Spleen (tissue), 11 donors: ENCODE measurements at regions not wholly inside any gene's neighbourhood (a gene's known extent, or its start where the extent isn't known, plus 50 kb on each side); places are given as distances from the start of the nearest gene placed in this dataset.

Source experiments
- DNase-seq: peaks from one replicate; pipeline ENCODE4 v3.0.0-alpha.2; 2020
- H3K27ac ChIP-seq, 8 donors: fragments of 200-600 bp; sonication (generic) in 7 of 8; 1 replicate in 4 of 8; 2 replicates in 4 of 8; pipeline versions ENCODE4 v1.5.0 to v1.8.0; 2016 to 2021; ENCODE audit warnings: inconsistent platforms in 4 of 8, mild to moderate bottlenecking in 4 of 8, moderate library complexity in 1 of 8
- H3K27me3 ChIP-seq, 7 donors: fragments of 200-600 bp; sonication (generic) in 6 of 7; replicated peaks in 1 of 7; 1 replicate in 4 of 7; 2 replicates in 3 of 7; pipeline versions ENCODE4 v1.5.0 to v1.8.0; 2016 to 2021; ENCODE audit warnings: inconsistent platforms in 3 of 7, mild to moderate bottlenecking in 1 of 7
- H3K36me3 ChIP-seq, 6 donors: fragments of 200-600 bp; sonication (generic) in 5 of 6; 1 replicate in 4 of 6; 2 replicates in 2 of 6; pipeline versions ENCODE4 v1.5.0 to v1.8.0; 2016 to 2021; ENCODE audit warnings: inconsistent platforms in 2 of 6
- H3K4me1 ChIP-seq, 6 donors: fragments of 200-600 bp; sonication (generic) in 5 of 6; 1 replicate in 3 of 6; 2 replicates in 3 of 6; pipeline versions ENCODE4 v1.5.0 to v1.8.0; 2016 to 2021; ENCODE audit warnings: inconsistent platforms in 3 of 6
- H3K4me3 ChIP-seq, 8 donors: fragments of 200-600 bp; sonication (generic) in 7 of 8; 1 replicate in 4 of 8; 2 replicates in 4 of 8; pipeline versions ENCODE4 v1.5.0 to v1.8.0; 2016 to 2021; ENCODE audit warnings: inconsistent platforms in 4 of 8, mild to moderate bottlenecking in 4 of 8, moderate library complexity in 2 of 8
- H3K9me3 ChIP-seq, 8 donors: fragments of 200-600 bp; sonication (generic) in 7 of 8; 1 replicate in 4 of 8; 2 replicates in 4 of 8; pipeline versions ENCODE4 v1.5.0 to v1.8.0; 2016 to 2021; ENCODE audit warnings: inconsistent platforms in 4 of 8
- CTCF ChIP-seq, 11 experiments: fragments of 200-600 bp in 7 of 11; fragments of 450-650 bp in 4 of 11; sonication (generic) in 4 of 11; IDR thresholded peaks in 8 of 11; conservative IDR thresholded peaks in 3 of 11; 1 replicate in 7 of 11; 2 replicates in 4 of 11; pipeline versions ENCODE4 v1.4.0 to v1.8.0; 2016 to 2021; ENCODE audit warnings: antibody characterized with exemption in 11 of 11, inconsistent platforms in 4 of 11, mild to moderate bottlenecking in 1 of 11
- POLR2A ChIP-seq, 3 donors: fragments of 450-650 bp; IDR thresholded peaks; one replicate each; pipeline ENCODE4 v1.5.1; 2017; ENCODE audit warnings: antibody characterized with exemption in 3 of 3, mild to moderate bottlenecking in 1 of 3
- POLR2AphosphoS5 ChIP-seq, 3 donors: sonication (generic); formaldehyde crosslinking; IDR thresholded peaks; one replicate each; pipeline ENCODE4 v1.5.1; 2017; ENCODE audit warnings: antibody characterized with exemption in 3 of 3
- WGBS, 5 donors: extraction: QIAGEN DNeasy Blood & Tissue Kit in 3 of 5; methylation state at CpG; one replicate each; pipeline versions ENCODE4 v1.1.5 to v1.1.7; 2013 to 2018; 5-methylcytosine and 5-hydroxymethylcytosine counted together
- intact Hi-C: fragments of 100-400 bp; cut with DNase I; formaldehyde crosslinking; loops from one replicate; pipeline ENCODE4 v1.15.0; 2023; ENCODE audit warnings: low total_unique reads
- donor health status: healthy with polysubstance abuse.
- donor health status: DM: no; HTN: no; CAD: no; lungs with moderate emphysema.
- donor health status: DM: no; HTN: no; CAD: no.
- donor health status: Bipolar disorder and iron deficiency.
- donor health status: healthy.
- donor health status: DM: no; HTN: no; CAD: no.
- donor health status: DM: yes; HTN: yes; CAD: no.

- Histone ChIP-seq H3K4me3 (no peak overlapping the region), H3K4me1 (peaks cover 0 to 14% (median 0%) of the 10 kb centered on the region in 6 donors), H3K27me3 (no peaks in the 10 kb centered on the region), H3K36me3 (no peaks in the 10 kb centered on the region), H3K9me3 (peaks cover 2 to 13% (median 12%) of the 10 kb centered on the region in 8 donors), H3K27ac (no peak overlapping the region)
- DNase-seq, result no peak
- TF ChIP-seq POLR2A (IDR thresholded peaks at IDR 0.05) (no peak), CTCF (IDR thresholded peaks at IDR 0.05 in 8 of 11, conservative IDR thresholded peaks at IDR 0.05 in 3 of 11) (no peak), POLR2AphosphoS5 (IDR thresholded peaks at IDR 0.05) (no peak)
- WGBS, 5 donors, result 73 to 91% (median 85%) methylated on average over 4 of the region's 4 CpGs
- intact Hi-C loops, result no loop called here
Observed at GRCh38 chr10:32148864-32149251, 92.6 kb upstream of the KIF5B start.

DNA sequence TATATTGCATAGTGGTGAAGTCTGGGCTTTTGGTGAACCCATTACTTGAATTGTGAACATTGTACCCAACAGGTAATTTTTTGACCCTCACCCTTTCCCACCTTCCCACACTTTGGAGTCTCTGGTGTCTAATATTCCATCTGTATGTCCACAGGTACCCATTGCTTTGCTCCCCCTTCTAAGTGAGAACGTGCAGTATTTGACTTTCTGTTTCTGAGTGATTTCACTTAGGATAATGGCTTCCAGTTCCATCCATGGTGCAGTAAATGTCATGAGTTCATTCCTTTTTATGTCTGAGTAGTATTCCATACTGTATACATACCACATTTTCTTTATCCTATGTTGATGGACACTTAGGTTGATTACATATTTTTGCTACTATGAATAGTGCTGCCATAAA, 91.5 kb upstream of the KIF5B start:
- TF ChIP-seq CTCF (IDR thresholded peaks at IDR 0.05 in 8 of 11, conservative IDR thresholded peaks at IDR 0.05 in 3 of 11), result no peak
- no peak for TF ChIP-seq POLR2AphosphoS5 (IDR thresholded peaks at IDR 0.05)
- no peak for TF ChIP-seq POLR2A (IDR thresholded peaks at IDR 0.05)
- Histone ChIP-seq H3K4me3 (no peak overlapping the region), H3K4me1 (peaks cover 0 to 14% (median 0%) of the 10 kb centered on the region in 6 donors), H3K27ac (no peak overlapping the region), H3K27me3 (no peaks in the 10 kb centered on the region), H3K9me3 (peaks cover 0 to 2% (median under 1%) of the 10 kb centered on the region in 8 donors), H3K36me3 (no peaks in the 10 kb centered on the region)
- DNase-seq, result no peak
- intact Hi-C loops, result no loop called here
- WGBS, 5 donors, result 90 to 97% (median 92%) methylated on average over 1 of the region's 1 CpG

DNA sequence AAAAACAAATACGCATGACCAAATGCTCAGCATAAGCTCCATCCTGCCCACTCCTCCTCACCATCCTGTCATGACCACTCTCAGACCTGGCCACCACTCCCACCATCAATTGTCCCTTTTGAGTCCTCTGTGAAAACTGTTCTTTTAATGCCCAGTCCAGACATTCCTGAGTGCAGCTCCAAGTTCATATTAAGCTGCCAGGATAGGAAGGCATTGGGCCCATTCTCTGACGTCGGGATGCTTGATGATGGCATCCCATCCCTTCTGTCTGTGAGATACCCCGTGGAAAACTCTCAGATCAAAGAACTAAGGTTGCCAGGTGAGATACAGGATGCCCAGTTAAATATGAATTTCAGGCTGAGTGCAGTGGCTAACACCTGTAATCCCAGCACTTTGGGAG, 89.9 kb upstream of the KIF5B start:
- H3K4me1 ChIP-seq, result peaks cover 0 to 10% (median 2%) of the 10 kb centered on the region in 6 donors
- no peak for DNase-seq
- WGBS, 5 donors, result 83 to 96% (median 95%) methylated on average over 4 of the region's 4 CpGs
- H3K27ac ChIP-seq, result no peak overlapping the region
- no peak overlapping the region for H3K4me3 ChIP-seq
- no peaks in the 10 kb centered on the region for H3K27me3 ChIP-seq
- no peaks in the 10 kb centered on the region for H3K9me3 ChIP-seq
- no peak for TF ChIP-seq POLR2A (IDR thresholded peaks at IDR 0.05)
- no peak for TF ChIP-seq POLR2AphosphoS5 (IDR thresholded peaks at IDR 0.05)
- TF ChIP-seq CTCF (IDR thresholded peaks at IDR 0.05 in 8 of 11, conservative IDR thresholded peaks at IDR 0.05 in 3 of 11), result no peak
- H3K36me3 ChIP-seq, result no peaks in the 10 kb centered on the region
- intact Hi-C loops, result no loop called here

GRCh38 chr10:32144817-32145688, 88.8 kb upstream of the KIF5B start:
- Histone ChIP-seq H3K4me1 (peaks cover 0 to 8% (median 2%) of the 10 kb centered on the region in 6 donors), H3K36me3 (no peaks in the 10 kb centered on the region), H3K4me3 (no peak overlapping the region), H3K27ac (no peak overlapping the region), H3K9me3 (no peaks in the 10 kb centered on the region), H3K27me3 (no peaks in the 10 kb centered on the region)
- TF ChIP-seq POLR2AphosphoS5 (IDR thresholded peaks at IDR 0.05) (no peak), POLR2A (IDR thresholded peaks at IDR 0.05) (no peak), CTCF (IDR thresholded peaks at IDR 0.05 in 8 of 11, conservative IDR thresholded peaks at IDR 0.05 in 3 of 11) (no peak)
- 82 to 94% (median 90%) methylated on average over 10 of the region's 10 CpGs for WGBS, 5 donors
- intact Hi-C loops, result no loop called here
- DNase-seq, result no peak
